Bronchial epithelial cell (primary cell): ENCODE measurements at regions not wholly inside any gene's neighbourhood (a gene's known extent, or its start where the extent isn't known, plus 50 kb on each side); places are given as distances from the start of the nearest gene placed in this dataset.

ENCODE experiments used
- DNase-seq: peaks from one replicate; pipeline ENCODE4 v3.0.0-alpha.2; 2010; ENCODE audit warnings: low read depth
- FAIRE-seq: peaks from 2 replicates; lab custom pipeline; 2011; peaks lifted over from hg19 to GRCh38; lab: Jason Lieb, UNC
- H3K27me3 ChIP-seq: 2 replicates; pipeline ENCODE4 v1.5.1; 2011; ENCODE audit warnings: low read length; ENCODE audit not compliant: control insufficient read depth, insufficient read depth
- H3K36me3 ChIP-seq: 2 replicates; pipeline ENCODE4 v1.5.1; 2011; ENCODE audit warnings: low read length; ENCODE audit not compliant: control insufficient read depth, insufficient read depth
- H3K4me3 ChIP-seq: 2 replicates; pipeline ENCODE4 v1.5.1; 2011; ENCODE audit warnings: mild to moderate bottlenecking, low read depth, low read length, control low read depth
- CTCF ChIP-seq: IDR thresholded peaks from 2 replicates; pipeline ENCODE4 v1.5.1; 2011; ENCODE audit warnings: mild to moderate bottlenecking, moderate library complexity, low read length, control low read depth, inconsistent platforms; ENCODE audit not compliant: insufficient read depth, severe bottlenecking

- Histone ChIP-seq H3K36me3 (no peaks in the 10 kb centered on the region), H3K4me3 (no peak overlapping the region), H3K27me3 (no peaks in the 10 kb centered on the region)
- no peak for DNase-seq
- FAIRE-seq = no peak
- no peak for TF ChIP-seq CTCF
Observed at GRCh38 chr13:84243340-84243739, 361.1 kb upstream of the SLITRK1 start.

DNA sequence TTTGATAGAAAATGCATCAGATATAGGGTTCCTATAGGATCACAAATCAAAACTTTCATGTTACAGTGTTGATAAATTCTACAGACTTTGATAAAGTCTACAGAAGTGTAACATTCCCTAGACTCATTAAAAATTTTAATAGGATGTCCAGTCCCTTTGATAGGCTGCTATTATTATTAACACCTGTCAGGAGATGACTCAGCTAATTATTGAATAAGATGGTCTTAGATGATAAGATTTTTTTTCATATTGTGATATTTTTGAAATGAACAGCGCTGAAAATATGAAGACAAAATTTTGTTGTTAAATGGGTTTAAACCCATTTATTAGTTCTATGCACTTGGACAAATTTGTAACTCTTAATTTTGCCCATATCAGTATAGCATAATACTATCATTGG lies 356.8 kb upstream of the SLITRK1 start:
- FAIRE-seq (no peak), DNase-seq (no peak)
- TF ChIP-seq CTCF = no peak

DNA sequence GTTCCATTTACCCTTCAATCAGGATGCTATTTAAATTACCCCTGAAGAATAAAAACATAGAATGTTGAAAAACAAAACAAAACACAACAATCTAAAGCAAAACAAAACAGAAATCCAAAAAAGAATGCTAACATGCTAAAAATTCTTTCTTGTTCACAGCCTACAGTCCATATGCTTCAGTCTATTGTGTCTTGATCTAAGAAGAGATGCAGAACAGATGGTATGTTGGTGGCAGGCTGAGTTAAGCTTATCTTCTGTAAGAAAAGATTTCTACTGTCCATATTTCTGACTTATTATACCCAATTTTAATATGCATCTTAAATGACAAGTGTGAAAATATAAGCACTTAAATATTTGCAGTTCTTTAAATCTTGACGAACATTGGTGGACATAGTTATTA lies 356.1 kb upstream of the SLITRK1 start:
- no peaks in the 10 kb centered on the region for H3K36me3 ChIP-seq
- no peaks in the 10 kb centered on the region for H3K27me3 ChIP-seq
- no peak for FAIRE-seq
- DNase-seq = no peak
- TF ChIP-seq CTCF = no peak
- no peak overlapping the region for H3K4me3 ChIP-seq

More for the DNA sequence above, 356.8 kb upstream of the SLITRK1 start:
- Histone ChIP-seq H3K27me3 (no peaks in the 10 kb centered on the region), H3K4me3 (no peak overlapping the region), H3K36me3 (no peaks in the 10 kb centered on the region)

- no peak for FAIRE-seq
- H3K4me3 ChIP-seq = no peak overlapping the region
- H3K27me3 ChIP-seq = no peaks in the 10 kb centered on the region
- DNase-seq = no peak
- H3K36me3 ChIP-seq = no peaks in the 10 kb centered on the region
- no peak for TF ChIP-seq CTCF
Observed at GRCh38 chr13:84237143-84237542, 354.9 kb upstream of the SLITRK1 start.

- no peaks in the 10 kb centered on the region for H3K36me3 ChIP-seq
- H3K27me3 ChIP-seq = no peaks in the 10 kb centered on the region
- FAIRE-seq (no peak), DNase-seq (no peak)
- TF ChIP-seq CTCF = no peak
- H3K4me3 ChIP-seq = no peak overlapping the region
Observed at GRCh38 chr13:84234416-84234815, 352.1 kb upstream of the SLITRK1 start.

- H3K27me3 ChIP-seq = no peaks in the 10 kb centered on the region
- FAIRE-seq = no peak
- no peak overlapping the region for H3K4me3 ChIP-seq
- no peak for TF ChIP-seq CTCF
- no peak for DNase-seq
- H3K36me3 ChIP-seq = no peaks in the 10 kb centered on the region
Observed at GRCh38 chr13:84230568-84230967, 348.3 kb upstream of the SLITRK1 start.
